Aorta (tissue), 5 donors: ENCODE measurements at regions not wholly inside any gene's neighbourhood (a gene's known extent, or its start where the extent isn't known, plus 50 kb on each side); places are given as distances from the start of the nearest gene placed in this dataset.
"Not testable (repeated sequence)": the region's sequence is repeated elsewhere in the genome, so short reads cannot be mapped to it uniquely, and the experiment has no call there.

Experiments
- ATAC-seq: fragments of 200-7000 bp; cut with Tn5 transposase; one replicate; pipeline ENCODE4 v1.9.1; 2022; ENCODE audit warnings: moderate library complexity; ENCODE audit not compliant: low FRiP score
- DNase-seq, 2 donors: peaks; one replicate each; pipeline ENCODE4 v3.0.0-alpha.2; 2020
- H3K27ac ChIP-seq, 2 donors: one replicate each; pipeline ENCODE4 v1.5.1; 2013; ENCODE audit warnings: low read length in 2 of 2, mild to moderate bottlenecking in 2 of 2, moderate library complexity in 2 of 2, control low read depth in 1 of 2, inconsistent platforms in 1 of 2, low read depth in 1 of 2
- H3K27me3 ChIP-seq, 2 donors: one replicate each; pipeline ENCODE4 v1.6.1; 2013; ENCODE audit warnings: control low read depth in 1 of 2, low read length in 1 of 2, mild to moderate bottlenecking in 1 of 2, moderate library complexity in 1 of 2; ENCODE audit not compliant: insufficient read depth in 2 of 2, control insufficient read depth in 1 of 2
- H3K36me3 ChIP-seq, 2 donors: one replicate each; pipeline ENCODE4 v1.6.1; 2013; ENCODE audit warnings: control low read depth in 1 of 2, low read length in 1 of 2, mild to moderate bottlenecking in 1 of 2; ENCODE audit not compliant: insufficient read depth in 2 of 2, control insufficient read depth in 1 of 2
- H3K4me1 ChIP-seq, 2 donors: one replicate each; pipeline ENCODE4 v1.6.1; 2013; ENCODE audit warnings: low read length in 2 of 2, control low read depth in 1 of 2, mild to moderate bottlenecking in 1 of 2, moderate library complexity in 1 of 2; ENCODE audit not compliant: insufficient read depth in 2 of 2, control insufficient read depth in 1 of 2
- H3K4me3 ChIP-seq, 2 donors: one replicate each; pipeline ENCODE4 v1.5.1; 2013; ENCODE audit warnings: low read length in 2 of 2, control low read depth in 1 of 2, mild to moderate bottlenecking in 1 of 2
- H3K9me3 ChIP-seq: one replicate; pipeline ENCODE4 v1.6.1; 2013; ENCODE audit warnings: mild to moderate bottlenecking, low read length; ENCODE audit not compliant: control insufficient read depth
- WGBS, 2 donors: extraction: QIAGEN DNeasy Blood & Tissue Kit; methylation state at CpG; one replicate each; pipeline ENCODE4 v1.1.7; 2013; 5-methylcytosine and 5-hydroxymethylcytosine counted together
- intact Hi-C, 2 donors: fragments of 100-400 bp; cut with DNase I; formaldehyde crosslinking; loops; one replicate each; pipeline versions ENCODE4 v1.14.2 to v1.15.0; 2022
- donor health status: healthy with polysubstance abuse.
- donor health status: Bipolar disorder and iron deficiency.
- donor health status: DM: no; HTN: no; CAD: no.
- donor health status: DM: no; HTN: no; CAD: no.
- donor health status: DM: yes; HTN: yes; CAD: no.

DNA sequence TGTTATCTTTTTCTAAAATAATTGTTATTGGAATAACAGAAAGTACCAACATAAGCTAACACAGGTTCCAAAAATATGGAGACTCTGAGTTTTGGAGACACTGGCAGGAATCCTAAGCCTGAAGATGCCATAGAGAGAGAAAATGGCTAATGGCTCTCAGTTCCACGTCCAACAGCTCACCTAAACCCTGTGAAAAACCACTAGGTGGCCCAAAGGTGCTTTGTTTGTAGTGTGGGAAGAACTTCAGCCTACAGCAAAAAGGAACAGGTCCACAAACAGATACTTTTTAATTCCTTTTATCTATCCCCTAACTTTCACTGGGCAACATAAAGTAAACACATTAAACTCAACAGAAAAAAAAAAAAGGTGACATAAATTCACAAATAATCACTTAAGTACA, 272.3 kb downstream of the SEMA3D start:
- WGBS, 2 donors = 87 to 95% methylated on average over 1 of the region's 1 CpG
- Histone ChIP-seq H3K4me1 (peaks cover 0 to under 1% of the 10 kb centered on the region in 2 donors), H3K27me3 (no peaks in the 10 kb centered on the region), H3K4me3 (no peak overlapping the region), H3K36me3 (no peaks in the 10 kb centered on the region), H3K27ac (no peak overlapping the region), H3K9me3 (no peaks in the 10 kb centered on the region)
- DNase-seq (no peak), ATAC-seq (no peak)
- intact Hi-C loops = no loop called here

DNA sequence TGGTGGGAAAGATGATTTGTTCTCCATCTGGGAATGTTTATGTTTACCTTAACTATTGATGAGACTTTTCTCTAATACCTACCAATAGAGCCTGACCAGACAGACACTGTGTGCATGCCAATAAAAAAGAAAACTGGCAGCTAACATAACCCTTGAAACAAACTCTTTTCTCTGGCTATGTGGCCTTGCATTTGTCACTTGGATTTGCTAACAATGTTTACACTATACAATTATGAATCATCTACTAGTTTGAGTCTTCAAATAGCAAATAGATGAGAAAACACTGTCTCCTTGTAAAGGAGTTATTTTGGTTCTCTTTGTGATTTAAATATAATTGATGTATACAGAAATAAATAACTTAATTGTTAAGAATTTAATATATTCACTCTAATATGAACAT, 273.1 kb downstream of the SEMA3D start:
- Histone ChIP-seq H3K4me1 (peaks cover 0 to 2% of the 10 kb centered on the region in 2 donors), H3K27ac (no peak overlapping the region), H3K36me3 (no peaks in the 10 kb centered on the region), H3K4me3 (no peak overlapping the region), H3K27me3 (no peaks in the 10 kb centered on the region), H3K9me3 (no peaks in the 10 kb centered on the region)
- intact Hi-C loops = no loop called here
- no peak for ATAC-seq
- no peak for DNase-seq

- DNase-seq = no peak
Observed at GRCh38 chr7:84912993-84913635, 273.7 kb downstream of the SEMA3D start.

GRCh38 chr7:84912537-84912936, 274.3 kb downstream of the SEMA3D start:
- WGBS, 2 donors = 95 to 99% methylated on average over 2 of the region's 2 CpGs
- ATAC-seq = no peak
- Histone ChIP-seq H3K27ac (no peak overlapping the region), H3K9me3 (no peaks in the 10 kb centered on the region), H3K4me3 (no peak overlapping the region), H3K27me3 (no peaks in the 10 kb centered on the region), H3K4me1 (peaks cover 0 to 2% of the 10 kb centered on the region in 2 donors), H3K36me3 (no peaks in the 10 kb centered on the region)
- intact Hi-C loops = no loop called here
- DNase-seq = no peak

More at GRCh38 chr7:84912993-84913635, 273.7 kb downstream of the SEMA3D start:
- Histone ChIP-seq H3K27me3 (no peaks in the 10 kb centered on the region), H3K9me3 (no peaks in the 10 kb centered on the region), H3K27ac (no peak overlapping the region), H3K4me1 (peaks cover 0 to 2% of the 10 kb centered on the region in 2 donors), H3K4me3 (no peak overlapping the region), H3K36me3 (no peaks in the 10 kb centered on the region)
- intact Hi-C loops = no loop called here
- WGBS, 2 donors = 79 to 83% methylated on average over 5 of the region's 5 CpGs
- ATAC-seq = no peak

DNA sequence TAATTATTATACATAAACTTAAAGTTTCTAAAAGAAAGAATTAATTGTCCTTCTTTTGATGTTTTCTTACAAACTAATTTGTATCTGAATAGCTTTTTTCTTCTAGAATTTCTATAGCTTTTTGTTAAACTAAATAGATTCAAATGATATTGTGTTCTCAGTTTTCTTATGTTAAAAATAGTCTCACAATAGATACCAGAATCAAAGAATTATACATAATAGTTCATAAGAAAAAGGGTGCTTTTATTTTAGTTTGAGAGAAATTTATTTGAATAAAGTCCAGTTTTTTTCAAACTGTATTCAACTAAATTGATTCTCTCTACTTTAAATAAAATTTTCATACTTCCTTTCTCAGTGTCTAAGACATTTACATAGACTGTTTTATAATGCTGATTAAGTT, 274.8 kb downstream of the SEMA3D start:
- Histone ChIP-seq H3K36me3 (no peaks in the 10 kb centered on the region), H3K27me3 (no peaks in the 10 kb centered on the region), H3K4me3 (no peak overlapping the region), H3K27ac (no peak overlapping the region), H3K4me1 (peaks cover 0 to 2% of the 10 kb centered on the region in 2 donors), H3K9me3 (no peaks in the 10 kb centered on the region)
- ATAC-seq (no peak), DNase-seq (no peak)
- intact Hi-C loops = no loop called here

DNA sequence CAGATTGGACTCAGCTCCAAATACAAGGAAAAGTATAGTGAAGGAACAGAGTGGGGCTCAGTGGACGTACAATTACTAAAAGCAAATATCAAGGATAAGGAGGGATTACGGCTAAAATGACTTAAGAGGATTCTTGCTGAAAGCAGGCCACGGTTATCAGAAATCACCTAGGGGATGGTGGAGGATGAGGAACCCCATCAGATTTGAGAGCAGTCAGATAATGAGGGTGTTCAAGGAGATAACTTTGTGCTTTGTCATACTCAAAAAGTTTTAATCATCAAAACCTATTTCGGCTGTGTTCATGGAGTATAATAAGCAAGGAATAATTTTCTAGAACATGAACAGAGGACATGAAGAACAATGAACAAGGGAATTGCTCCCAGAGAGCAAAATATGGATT, 275.8 kb downstream of the SEMA3D start:
- no peak overlapping the region for H3K27ac ChIP-seq
- no peaks in the 10 kb centered on the region for H3K9me3 ChIP-seq
- H3K27me3 ChIP-seq = peaks cover 0 to 2% of the 10 kb centered on the region in 2 donors
- intact Hi-C loops = no loop called here
- WGBS, 2 donors = 95 to 97% methylated on average over 4 of the region's 4 CpGs
- ATAC-seq = no peak
- no peak for DNase-seq
- H3K36me3 ChIP-seq = no peaks in the 10 kb centered on the region
- H3K4me3 ChIP-seq = no peak overlapping the region
- H3K4me1 ChIP-seq = peaks cover 0 to 2% of the 10 kb centered on the region in 2 donors

GRCh38 chr7:84910322-84910721, 276.5 kb downstream of the SEMA3D start:
- H3K4me3 ChIP-seq, H3K27ac ChIP-seq, H3K9me3 ChIP-seq, H3K36me3 ChIP-seq, H3K4me1 ChIP-seq, DNase-seq, H3K27me3 ChIP-seq, intact Hi-C loops, ATAC-seq: not testable (repeated sequence)
- 89 to 91% methylated on average over 5 of the region's 5 CpGs for WGBS, 2 donors

- H3K27ac ChIP-seq = no peak overlapping the region
- no peak for ATAC-seq
- H3K4me1 ChIP-seq = peaks cover 0 to 2% of the 10 kb centered on the region in 2 donors
- H3K36me3 ChIP-seq = no peaks in the 10 kb centered on the region
- no peak for DNase-seq
- intact Hi-C loops = no loop called here
- peaks cover 0 to 2% of the 10 kb centered on the region in 2 donors for H3K27me3 ChIP-seq
- no peak overlapping the region for H3K4me3 ChIP-seq
- H3K9me3 ChIP-seq = no peaks in the 10 kb centered on the region
Observed at GRCh38 chr7:84908196-84908793, 278.6 kb downstream of the SEMA3D start.

- Histone ChIP-seq H3K4me1 (peaks cover 0 to 2% of the 10 kb centered on the region in 2 donors), H3K27me3 (peaks cover 0 to 2% of the 10 kb centered on the region in 2 donors), H3K27ac (no peak overlapping the region), H3K4me3 (no peak overlapping the region), H3K36me3 (no peaks in the 10 kb centered on the region), H3K9me3 (no peaks in the 10 kb centered on the region)
- WGBS, 2 donors = 91 to 94% methylated on average over 4 of the region's 4 CpGs
- intact Hi-C loops = no loop called here
- ATAC-seq (no peak), DNase-seq (no peak)
Observed at GRCh38 chr7:84906889-84907288, 280.0 kb downstream of the SEMA3D start.
